ENCODE measurements at regions not wholly inside any gene's neighbourhood (a gene's known extent, or its start where the extent isn't known, plus 50 kb on each side); places are given as distances from the start of the nearest gene placed in this dataset.

DNA sequence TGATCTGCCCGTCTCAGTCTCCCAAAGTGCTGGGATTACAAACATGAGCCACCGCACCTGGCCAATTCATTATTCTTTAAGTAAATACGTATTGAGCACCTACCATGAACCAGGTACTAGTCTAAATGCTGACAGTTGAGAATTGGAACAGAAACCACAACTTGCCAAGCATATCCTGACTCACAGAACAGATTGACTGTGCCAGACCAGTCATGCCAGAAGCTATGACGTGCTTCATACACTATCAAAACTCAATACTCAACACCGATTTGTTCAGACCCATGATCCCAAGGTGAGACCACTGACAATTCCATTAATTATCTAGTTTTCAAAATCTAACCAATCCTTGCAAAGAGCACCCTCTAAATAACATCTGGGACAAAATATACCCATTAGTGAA lies 148.6 kb downstream of the B3GNT2 start:
- H3K36me3 ChIP-seq: no peaks in the 10 kb centered on the region
- no peak overlapping the region for H3K4me3 ChIP-seq
- no peaks in the 10 kb centered on the region for H3K9me3 ChIP-seq
- H3K27ac ChIP-seq: no peak overlapping the region
- no peaks in the 10 kb centered on the region for H3K4me1 ChIP-seq
- no peak for DNase-seq (ENCODE audit: extremely low spot score in 2 of 2)
- TF ChIP-seq CTCF (IDR thresholded peaks at IDR 0.05) (no peak), POLR2AphosphoS5 (IDR thresholded peaks at IDR 0.05; ENCODE audit: insufficient read depth in 1 of 2, low read depth in 1 of 2) (peak in 1 of 2 donors; percentile 29)
- no peaks in the 10 kb centered on the region for H3K27me3 ChIP-seq
- intact Hi-C loops (cut with DNase I): no loop called here

DNA sequence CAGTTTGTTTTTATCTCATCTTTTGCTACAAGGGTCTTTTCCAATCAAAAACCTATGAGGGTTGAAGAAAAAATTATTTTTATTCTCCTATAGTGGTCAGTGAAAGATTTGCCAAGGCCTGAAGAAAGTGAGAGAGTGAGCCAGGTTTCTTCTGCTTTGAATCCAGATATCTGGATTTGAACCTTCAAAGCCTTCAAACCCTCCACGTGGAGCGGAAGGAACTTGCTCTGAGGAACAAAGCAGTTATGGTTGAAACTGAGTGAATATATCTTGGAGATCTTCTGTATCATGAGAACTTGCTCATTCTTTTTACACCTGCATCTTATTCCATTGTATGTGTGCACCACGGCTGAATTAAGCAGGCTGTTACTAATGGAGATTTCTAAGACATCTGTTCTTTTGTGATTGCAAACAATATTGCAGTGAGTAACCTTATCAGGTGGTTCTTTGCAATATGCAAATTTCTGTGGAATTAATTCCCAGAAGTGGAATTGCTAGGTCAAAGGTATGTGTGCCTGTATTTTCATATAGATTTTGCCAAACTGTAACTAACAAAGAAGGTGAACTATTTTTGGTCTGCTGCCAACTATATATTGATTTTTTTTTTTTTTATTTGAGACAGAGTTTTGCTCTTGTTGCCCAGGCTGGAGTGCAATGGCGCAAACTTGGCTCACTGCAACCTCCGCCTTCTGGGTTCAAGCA lies 147.9 kb downstream of the B3GNT2 start:
- no peaks in the 10 kb centered on the region for H3K9me3 ChIP-seq
- H3K4me1 ChIP-seq: no peaks in the 10 kb centered on the region
- DNase-seq (ENCODE audit: extremely low spot score in 2 of 2): no peak
- no peak overlapping the region for H3K27ac ChIP-seq
- intact Hi-C loops (cut with DNase I): no loop called here
- no peaks in the 10 kb centered on the region for H3K27me3 ChIP-seq
- no peak overlapping the region for H3K4me3 ChIP-seq
- H3K36me3 ChIP-seq: no peaks in the 10 kb centered on the region
- TF ChIP-seq POLR2AphosphoS5 (IDR thresholded peaks at IDR 0.05; ENCODE audit: insufficient read depth in 1 of 2, low read depth in 1 of 2) (no peak), POLR2A (IDR thresholded peaks at IDR 0.05) (no peak), CTCF (IDR thresholded peaks at IDR 0.05) (no peak)

GRCh38 chr2:62343206-62343605 lies 147.3 kb downstream of the B3GNT2 start:
- no peak for DNase-seq (ENCODE audit: extremely low spot score in 2 of 2)
- H3K9me3 ChIP-seq: no peaks in the 10 kb centered on the region
- H3K4me3 ChIP-seq: no peak overlapping the region
- no peak overlapping the region for H3K27ac ChIP-seq
- H3K4me1 ChIP-seq: no peaks in the 10 kb centered on the region
- TF ChIP-seq CTCF (IDR thresholded peaks at IDR 0.05) (no peak), POLR2AphosphoS5 (IDR thresholded peaks at IDR 0.05; ENCODE audit: insufficient read depth in 1 of 2, low read depth in 1 of 2) (no peak), POLR2A (IDR thresholded peaks at IDR 0.05) (no peak)
- intact Hi-C loops (cut with DNase I): no loop called here
- H3K27me3 ChIP-seq: no peaks in the 10 kb centered on the region
- no peaks in the 10 kb centered on the region for H3K36me3 ChIP-seq

DNA sequence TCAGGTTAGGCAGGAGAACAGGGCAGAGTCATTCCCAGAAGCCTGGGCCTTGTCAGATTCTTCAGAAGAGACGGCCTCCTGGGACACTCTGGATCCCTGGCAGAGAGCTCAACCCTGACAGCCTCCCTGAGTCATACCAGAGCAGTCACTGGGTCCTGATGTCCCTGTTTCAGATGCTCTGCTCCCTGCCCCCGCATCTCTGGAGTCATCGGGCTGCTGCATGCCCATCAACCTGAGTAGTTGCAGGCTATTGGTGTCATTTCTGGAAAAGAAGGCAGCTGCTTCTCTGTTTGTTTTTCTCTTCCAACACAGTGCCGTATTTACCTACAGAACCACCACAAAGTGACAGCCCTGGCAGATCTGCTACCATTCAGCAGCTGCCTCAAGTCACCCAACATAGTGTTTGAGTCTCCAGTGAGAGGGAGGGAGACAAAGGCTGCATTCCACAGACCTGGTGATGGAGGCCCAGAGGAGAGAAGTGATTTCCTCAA lies 145.1 kb downstream of the B3GNT2 start:
- Histone ChIP-seq H3K4me1 (no peaks in the 10 kb centered on the region), H3K9me3 (no peaks in the 10 kb centered on the region), H3K27me3 (no peaks in the 10 kb centered on the region), H3K36me3 (no peaks in the 10 kb centered on the region), H3K27ac (no peak overlapping the region), H3K4me3 (no peak overlapping the region)
- TF ChIP-seq POLR2A (IDR thresholded peaks at IDR 0.05): no peak
- TF ChIP-seq POLR2AphosphoS5 (IDR thresholded peaks at IDR 0.05; ENCODE audit: insufficient read depth in 1 of 2, low read depth in 1 of 2): peak in 1 of 2 donors; percentile 51
- TF ChIP-seq CTCF (IDR thresholded peaks at IDR 0.05): no peak
- no peak for DNase-seq (ENCODE audit: extremely low spot score in 2 of 2)
- intact Hi-C loops (cut with DNase I): no loop called here

DNA sequence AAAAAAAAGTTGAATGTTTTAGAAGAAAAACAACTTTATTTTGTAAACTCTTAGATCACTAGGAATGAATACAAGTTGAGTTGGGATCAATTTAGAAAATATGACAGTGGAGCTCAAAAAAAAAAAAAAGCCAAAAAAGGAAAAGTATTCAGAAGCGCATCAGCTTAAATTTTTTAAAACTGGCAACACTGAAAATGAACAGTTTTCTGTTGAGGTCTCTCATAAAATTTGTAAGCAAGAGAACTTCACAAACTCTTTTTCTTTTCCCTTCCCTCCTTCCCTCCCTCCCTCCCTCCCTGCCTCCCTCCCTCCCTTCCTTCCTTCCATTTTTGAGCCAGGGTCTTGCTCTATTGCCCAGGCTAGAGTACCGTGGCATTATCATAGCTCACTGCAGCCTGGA lies 143.9 kb downstream of the B3GNT2 start:
- no peaks in the 10 kb centered on the region for H3K27me3 ChIP-seq
- intact Hi-C loops (cut with DNase I): no loop called here
- H3K27ac ChIP-seq: no peak overlapping the region
- TF ChIP-seq POLR2A (IDR thresholded peaks at IDR 0.05): no peak
- no peak for TF ChIP-seq POLR2AphosphoS5 (IDR thresholded peaks at IDR 0.05; ENCODE audit: insufficient read depth in 1 of 2, low read depth in 1 of 2)
- no peak for TF ChIP-seq CTCF (IDR thresholded peaks at IDR 0.05)
- H3K4me1 ChIP-seq: no peaks in the 10 kb centered on the region
- H3K4me3 ChIP-seq: no peak overlapping the region
- no peaks in the 10 kb centered on the region for H3K9me3 ChIP-seq
- DNase-seq (ENCODE audit: extremely low spot score in 2 of 2): no peak
- H3K36me3 ChIP-seq: no peaks in the 10 kb centered on the region
